Brain pericyte (primary cell): ENCODE measurements at regions not wholly inside any gene's neighbourhood (a gene's known extent, or its start where the extent isn't known, plus 50 kb on each side); places are given as distances from the start of the nearest gene placed in this dataset.
"Not testable (repeated sequence)": the region's sequence is repeated elsewhere in the genome, so short reads cannot be mapped to it uniquely, and the experiment has no call there.

Experiments used
- DNase-seq: peaks from one replicate; pipeline ENCODE4 v3.0.0-alpha.2; 2012; ENCODE audit warnings: low read depth, low spot score

GRCh38 chr9:113739605-113740507 is 136.3 kb upstream of the ZNF618 start:
- not testable (repeated sequence) for DNase-seq

GRCh38 chr9:113740508-113741500 is 135.3 kb upstream of the ZNF618 start:
- not testable (repeated sequence) for DNase-seq

GRCh38 chr9:113741886-113742854 is 133.9 kb upstream of the ZNF618 start:
- no peak for DNase-seq

GRCh38 chr9:113742878-113743277 is 133.2 kb upstream of the ZNF618 start:
- DNase-seq = no peak

- DNase-seq = no peak
These were observed 129.6 kb upstream of the ZNF618 start for GRCh38 chr9:113746486-113746885.

- DNase-seq = no peak
These were observed 128.0 kb upstream of the ZNF618 start for GRCh38 chr9:113748135-113748534.

GRCh38 chr9:113753398-113754119 is 122.5 kb upstream of the ZNF618 start:
- DNase-seq = no peak

GRCh38 chr9:113754739-113755138 is 121.4 kb upstream of the ZNF618 start:
- DNase-seq = no peak

GRCh38 chr9:113755433-113755832 is 120.7 kb upstream of the ZNF618 start:
- no peak for DNase-seq

- DNase-seq = no peak
These were observed 119.5 kb upstream of the ZNF618 start for GRCh38 chr9:113756476-113757192.

- DNase-seq = no peak
These were observed 112.7 kb upstream of the ZNF618 start for GRCh38 chr9:113763429-113763828.

- DNase-seq = no peak
These were observed 111.5 kb upstream of the ZNF618 start for GRCh38 chr9:113764572-113764971.

- DNase-seq = no peak
These were observed 106.7 kb upstream of the ZNF618 start for GRCh38 chr9:113769412-113769811.

GRCh38 chr9:113770396-113770795 is 105.7 kb upstream of the ZNF618 start:
- no peak for DNase-seq

GRCh38 chr9:113771199-113771598 is 104.9 kb upstream of the ZNF618 start:
- no peak for DNase-seq

GRCh38 chr9:113772121-113772810 is 103.8 kb upstream of the ZNF618 start:
- DNase-seq = peak; percentile 50

GRCh38 chr9:113774963-113775362 is 101.1 kb upstream of the ZNF618 start:
- no peak for DNase-seq

GRCh38 chr9:113775749-113776148 is 100.4 kb upstream of the ZNF618 start:
- DNase-seq = no peak

- DNase-seq = no peak
These were observed 99.9 kb upstream of the ZNF618 start for GRCh38 chr9:113776194-113776593.
